Epithelial cell of proximal tubule (primary cell): ENCODE measurements at regions not wholly inside any gene's neighbourhood (a gene's known extent, or its start where the extent isn't known, plus 50 kb on each side); places are given as distances from the start of the nearest gene placed in this dataset.

ENCODE experiments used
- DNase-seq: peaks from one replicate; pipeline ENCODE4 v3.0.0-alpha.2; 2011; ENCODE audit warnings: low read depth
- H3K4me3 ChIP-seq: 2 replicates; pipeline ENCODE4 v1.5.1; 2011; ENCODE audit warnings: low read depth, mild to moderate bottlenecking, low read length
- CTCF ChIP-seq: conservative IDR thresholded peaks from 2 replicates; pipeline ENCODE4 v1.5.1; 2012; ENCODE audit warnings: low read depth, mild to moderate bottlenecking, low read length

- no peak for TF ChIP-seq CTCF
- DNase-seq = no peak
- no peak overlapping the region for H3K4me3 ChIP-seq
Measured at GRCh38 chr3:74515451-74515850, 99.0 kb downstream of the CNTN3 start.

GRCh38 chr3:74511078-74511477 lies 103.4 kb downstream of the CNTN3 start:
- no peak for TF ChIP-seq CTCF
- no peak for DNase-seq
- H3K4me3 ChIP-seq = no peak overlapping the region

- H3K4me3 ChIP-seq = no peak overlapping the region
- DNase-seq = no peak
- TF ChIP-seq CTCF = no peak
Measured at GRCh38 chr3:74510261-74510818, 104.1 kb downstream of the CNTN3 start.

- no peak for TF ChIP-seq CTCF
- no peak for DNase-seq
- H3K4me3 ChIP-seq = no peak overlapping the region
Measured at GRCh38 chr3:74507691-74508090, 106.8 kb downstream of the CNTN3 start.

GRCh38 chr3:74506246-74506645 lies 108.2 kb downstream of the CNTN3 start:
- DNase-seq = no peak
- no peak overlapping the region for H3K4me3 ChIP-seq
- no peak for TF ChIP-seq CTCF

- DNase-seq = no peak
- TF ChIP-seq CTCF = no peak
- no peak overlapping the region for H3K4me3 ChIP-seq
Measured at GRCh38 chr3:74501007-74501406, 113.5 kb downstream of the CNTN3 start.

- DNase-seq = no peak
- TF ChIP-seq CTCF = no peak
- no peak overlapping the region for H3K4me3 ChIP-seq
Measured at GRCh38 chr3:74500257-74500656, 114.2 kb downstream of the CNTN3 start.
